LNCAP (cell line): ENCODE measurements at regions not wholly inside any gene's neighbourhood (a gene's known extent, or its start where the extent isn't known, plus 50 kb on each side); places are given as distances from the start of the nearest gene placed in this dataset.

ENCODE experiments used
- TF ChIP-seq, protein P1 (sequence below): fragments of 450-650 bp; IDR thresholded peaks from 2 replicates; pipeline ENCODE4 v1.5.1; 2017; ENCODE audit warnings: mild to moderate bottlenecking

- TF ChIP-seq, protein P1, sequence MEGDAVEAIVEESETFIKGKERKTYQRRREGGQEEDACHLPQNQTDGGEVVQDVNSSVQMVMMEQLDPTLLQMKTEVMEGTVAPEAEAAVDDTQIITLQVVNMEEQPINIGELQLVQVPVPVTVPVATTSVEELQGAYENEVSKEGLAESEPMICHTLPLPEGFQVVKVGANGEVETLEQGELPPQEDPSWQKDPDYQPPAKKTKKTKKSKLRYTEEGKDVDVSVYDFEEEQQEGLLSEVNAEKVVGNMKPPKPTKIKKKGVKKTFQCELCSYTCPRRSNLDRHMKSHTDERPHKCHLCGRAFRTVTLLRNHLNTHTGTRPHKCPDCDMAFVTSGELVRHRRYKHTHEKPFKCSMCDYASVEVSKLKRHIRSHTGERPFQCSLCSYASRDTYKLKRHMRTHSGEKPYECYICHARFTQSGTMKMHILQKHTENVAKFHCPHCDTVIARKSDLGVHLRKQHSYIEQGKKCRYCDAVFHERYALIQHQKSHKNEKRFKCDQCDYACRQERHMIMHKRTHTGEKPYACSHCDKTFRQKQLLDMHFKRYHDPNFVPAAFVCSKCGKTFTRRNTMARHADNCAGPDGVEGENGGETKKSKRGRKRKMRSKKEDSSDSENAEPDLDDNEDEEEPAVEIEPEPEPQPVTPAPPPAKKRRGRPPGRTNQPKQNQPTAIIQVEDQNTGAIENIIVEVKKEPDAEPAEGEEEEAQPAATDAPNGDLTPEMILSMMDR = no peak
Measured at GRCh38 chr9:73714294-73714693, 562.6 kb downstream of the ANXA1 start.

DNA sequence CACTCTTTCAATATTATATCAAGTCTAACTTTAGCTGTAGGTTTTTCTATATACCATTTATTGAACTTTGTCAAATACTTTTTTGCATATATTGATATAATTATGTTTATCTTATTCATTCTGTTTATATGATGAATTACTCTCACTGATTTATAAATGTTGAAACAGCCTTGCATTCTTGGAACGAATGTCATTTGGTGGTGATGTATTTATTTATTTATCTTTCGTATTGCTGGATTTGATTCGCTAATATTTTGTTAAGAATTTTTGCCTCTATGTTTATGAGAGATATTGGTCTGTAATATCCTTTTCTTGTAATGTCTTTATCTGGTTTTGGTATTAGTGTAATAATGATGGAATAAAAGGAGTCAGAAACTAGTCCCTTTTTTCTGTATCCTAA is 563.9 kb downstream of the ANXA1 start:
- TF ChIP-seq, protein P1 = no peak

DNA sequence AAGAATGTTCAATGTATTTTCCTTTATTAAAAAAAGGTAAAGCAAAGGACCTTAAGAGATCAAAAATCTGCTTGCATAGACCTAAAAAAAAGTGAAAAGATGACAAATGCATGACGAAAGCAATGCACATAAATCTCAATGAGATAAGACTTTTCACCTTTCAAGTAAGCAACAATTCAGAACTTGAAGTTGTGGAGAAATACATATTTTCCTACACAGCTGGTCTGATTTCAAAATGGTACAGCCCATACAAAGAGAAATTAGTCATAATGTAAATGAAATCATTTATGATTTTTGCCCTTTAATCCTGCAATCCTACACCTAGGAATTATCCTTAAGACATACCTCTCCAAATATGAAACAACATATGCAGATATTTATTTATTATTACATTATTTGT is 568.0 kb downstream of the ANXA1 start:
- TF ChIP-seq, protein P1 = no peak

GRCh38 chr9:73720601-73721000 is 568.9 kb downstream of the ANXA1 start:
- TF ChIP-seq, protein P1 = no peak

DNA sequence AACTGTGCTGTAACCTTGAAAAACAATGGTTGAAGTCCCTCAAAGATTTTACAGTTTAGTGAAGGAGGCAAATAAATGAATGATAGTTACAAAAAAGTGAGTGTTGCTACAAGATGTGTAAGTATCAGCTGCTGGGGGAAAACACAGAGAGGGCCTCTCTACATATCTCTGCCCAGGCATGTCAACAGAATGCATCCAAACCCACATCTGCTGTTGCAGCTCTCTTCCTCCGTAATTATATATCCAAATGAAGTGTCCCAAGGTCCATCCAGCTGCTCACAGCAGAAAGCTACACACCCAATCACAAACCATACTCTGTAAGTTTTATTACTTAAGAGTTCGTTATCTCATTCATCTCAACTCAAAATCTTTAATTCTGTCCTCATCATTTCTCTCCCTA is 584.6 kb downstream of the ANXA1 start:
- TF ChIP-seq, protein P1 = no peak

GRCh38 chr9:73738741-73739530 is 587.3 kb downstream of the ANXA1 start:
- TF ChIP-seq, protein P1 = no peak

GRCh38 chr9:73741316-73741715 is 589.7 kb downstream of the ANXA1 start:
- TF ChIP-seq, protein P1 = no peak
